Superior temporal gyrus (tissue), 1 donor: ENCODE measurements at regions not wholly inside any gene's neighbourhood (a gene's known extent, or its start where the extent isn't known, plus 50 kb on each side); places are given as distances from the start of the nearest gene placed in this dataset.

Source experiments
- DNase-seq: peaks from one replicate; pipeline ENCODE4 v3.0.0-alpha.2; 2016; ENCODE audit errors: extremely low spot score

DNA sequence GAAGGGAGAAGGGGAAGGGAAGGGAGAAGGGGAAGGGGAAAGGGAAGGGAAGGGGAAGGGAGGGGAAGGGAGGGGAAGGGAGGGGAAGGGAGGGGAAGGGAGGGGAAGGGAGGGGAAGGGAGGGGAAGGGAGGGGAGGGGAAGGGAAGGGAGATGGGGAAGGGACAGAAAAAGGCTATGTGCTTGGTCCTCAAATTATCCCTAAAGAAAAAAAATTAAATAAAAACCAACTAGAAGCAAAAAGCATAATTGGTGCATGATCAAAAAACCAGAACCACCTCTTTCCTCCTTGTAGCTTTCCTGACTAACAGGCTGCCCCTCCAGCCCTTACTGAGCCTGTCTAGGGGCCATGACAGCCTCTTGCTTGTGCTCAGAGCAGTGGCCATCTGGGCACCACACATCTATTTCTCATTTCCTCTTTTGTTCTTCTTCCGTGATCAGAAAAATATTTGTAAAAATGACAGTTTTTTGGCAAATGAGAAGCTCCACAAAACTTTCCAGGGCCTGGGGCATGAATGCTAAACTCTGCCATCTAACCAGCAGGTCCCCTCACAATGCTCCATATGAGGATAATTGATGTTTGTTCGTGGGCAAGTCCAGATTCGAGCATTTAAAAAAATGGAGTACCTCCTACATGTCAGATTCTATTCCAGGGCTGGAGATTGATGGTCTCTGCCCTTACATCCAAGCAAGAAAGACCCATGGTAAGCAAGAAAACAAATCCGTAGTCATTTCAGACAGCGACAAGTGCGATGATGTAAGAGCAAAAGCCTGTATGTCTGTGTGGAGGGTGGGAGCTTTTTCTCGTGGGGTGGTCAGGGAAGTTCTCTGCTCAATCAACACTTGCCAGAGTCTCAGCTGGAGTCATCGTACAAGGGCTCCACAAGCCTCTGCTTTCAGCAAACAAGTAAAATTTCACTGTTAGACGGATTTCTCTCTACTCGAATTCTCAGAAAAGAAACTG, 320.9 kb downstream of the WDR11 start:
- no peak for DNase-seq

- DNase-seq = no peak
These were observed 327.8 kb downstream of the WDR11 start for GRCh38 chr10:121179006-121179405.

DNA sequence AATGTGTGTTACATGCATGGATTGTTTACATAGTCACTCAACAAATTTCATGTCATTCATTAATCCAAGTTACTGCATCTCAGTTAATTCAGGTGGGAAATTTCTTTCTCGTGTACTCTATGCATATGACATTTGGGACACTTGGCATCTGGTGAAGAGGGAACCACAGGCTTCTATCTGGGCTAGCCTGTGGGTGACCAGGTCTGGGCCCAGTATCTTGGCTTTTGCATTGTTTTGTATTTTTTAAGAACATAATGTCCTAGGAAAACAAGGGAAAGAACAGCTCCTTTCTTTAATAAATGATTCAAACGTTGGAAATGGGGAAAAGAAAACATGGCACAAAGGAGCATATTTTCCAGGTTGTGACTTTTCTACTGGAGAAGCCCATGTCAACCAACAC, 331.1 kb downstream of the WDR11 start:
- no peak for DNase-seq

DNA sequence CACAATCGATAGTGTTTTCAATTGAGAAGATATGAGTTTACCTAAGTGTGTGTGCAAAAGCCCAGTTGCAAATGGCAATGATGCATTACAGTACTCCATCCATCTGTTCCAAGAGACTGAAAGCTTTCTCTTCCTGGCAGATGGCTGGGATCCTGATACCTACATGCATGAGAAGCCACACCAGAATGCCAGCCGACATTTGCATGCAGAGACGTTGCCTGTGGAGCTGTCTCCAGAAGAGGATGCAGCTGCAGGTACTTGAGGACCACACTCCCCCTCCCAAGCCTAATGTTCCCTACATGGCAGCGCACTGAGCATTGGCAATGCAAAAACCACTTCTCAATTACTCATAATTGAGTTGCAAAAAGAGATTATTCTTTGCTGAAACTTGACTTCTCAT, 332.1 kb downstream of the WDR11 start:
- DNase-seq = no peak

- DNase-seq = no peak
These were observed 332.5 kb downstream of the WDR11 start for GRCh38 chr10:121183707-121184106.

DNA sequence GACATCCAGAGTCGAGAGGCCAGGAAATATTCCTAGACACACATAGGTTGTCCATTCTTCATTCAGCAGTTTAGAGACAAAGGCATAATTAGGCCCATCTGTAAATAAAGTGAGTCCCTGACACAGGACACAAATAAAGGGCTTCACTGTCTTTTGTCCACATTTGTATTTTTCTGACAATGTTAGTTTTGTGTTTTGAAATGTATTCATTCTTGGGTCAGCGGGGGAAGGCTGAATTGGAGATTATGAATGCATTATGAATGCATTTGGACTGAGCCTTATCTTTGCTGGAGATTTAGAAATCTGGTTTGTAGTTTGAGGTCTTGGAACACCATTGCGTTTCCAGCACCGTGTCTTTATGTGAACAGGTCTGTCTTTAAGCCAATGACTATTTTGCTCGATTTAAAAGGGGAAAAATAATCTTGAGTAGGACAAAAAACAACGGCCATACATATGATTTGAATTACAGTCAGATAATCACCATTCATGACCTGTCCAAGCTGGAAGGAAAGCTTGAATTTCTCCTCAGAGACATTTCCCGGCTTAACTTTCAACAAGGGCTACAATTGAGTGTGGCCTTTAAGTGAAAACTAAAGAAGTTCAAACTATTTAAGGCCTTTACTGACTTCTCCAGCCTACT, 334.8 kb downstream of the WDR11 start:
- DNase-seq = peak; percentile 89

DNA sequence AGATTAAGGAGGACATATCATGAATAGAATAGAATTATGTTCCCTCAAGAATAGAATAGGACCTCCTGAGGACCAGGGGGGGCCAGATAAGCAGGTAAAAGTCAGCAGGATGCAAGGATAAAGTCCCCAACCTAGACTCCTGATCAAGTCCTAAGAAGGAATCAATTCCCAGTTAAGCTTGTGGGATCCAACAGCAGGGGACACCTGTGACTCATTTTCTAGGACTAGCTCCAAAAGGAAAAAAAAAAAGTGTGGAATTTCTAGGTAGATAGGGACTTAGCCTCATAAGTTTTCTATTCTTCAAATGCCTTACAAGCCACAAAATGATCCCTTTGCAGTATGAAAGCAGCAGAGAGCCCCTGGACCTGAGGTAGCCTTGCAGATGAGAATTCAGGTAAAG, 336.2 kb downstream of the WDR11 start:
- peak; percentile 35 for DNase-seq

DNA sequence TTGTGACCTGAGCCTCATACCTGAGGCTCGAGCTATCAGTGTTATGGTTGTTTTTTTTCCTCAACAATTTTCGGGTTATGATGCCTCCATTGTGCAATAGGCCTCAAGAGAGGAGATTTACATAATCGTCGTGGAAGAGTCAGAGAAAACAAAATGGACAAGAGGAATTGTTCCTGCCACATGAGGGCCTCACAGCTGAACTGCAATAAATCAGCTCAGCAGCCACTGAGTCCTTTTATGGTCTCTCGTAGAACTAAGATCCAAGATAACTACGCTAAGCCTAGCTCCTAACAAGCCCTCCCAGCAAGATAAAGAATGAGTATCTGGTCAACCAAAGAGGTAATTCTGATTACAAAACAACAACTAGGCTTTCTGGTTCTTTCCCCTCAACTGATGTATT, 336.8 kb downstream of the WDR11 start:
- peak; percentile 83 for DNase-seq

- DNase-seq = no peak
These were observed 337.9 kb downstream of the WDR11 start for GRCh38 chr10:121189066-121189465.

DNA sequence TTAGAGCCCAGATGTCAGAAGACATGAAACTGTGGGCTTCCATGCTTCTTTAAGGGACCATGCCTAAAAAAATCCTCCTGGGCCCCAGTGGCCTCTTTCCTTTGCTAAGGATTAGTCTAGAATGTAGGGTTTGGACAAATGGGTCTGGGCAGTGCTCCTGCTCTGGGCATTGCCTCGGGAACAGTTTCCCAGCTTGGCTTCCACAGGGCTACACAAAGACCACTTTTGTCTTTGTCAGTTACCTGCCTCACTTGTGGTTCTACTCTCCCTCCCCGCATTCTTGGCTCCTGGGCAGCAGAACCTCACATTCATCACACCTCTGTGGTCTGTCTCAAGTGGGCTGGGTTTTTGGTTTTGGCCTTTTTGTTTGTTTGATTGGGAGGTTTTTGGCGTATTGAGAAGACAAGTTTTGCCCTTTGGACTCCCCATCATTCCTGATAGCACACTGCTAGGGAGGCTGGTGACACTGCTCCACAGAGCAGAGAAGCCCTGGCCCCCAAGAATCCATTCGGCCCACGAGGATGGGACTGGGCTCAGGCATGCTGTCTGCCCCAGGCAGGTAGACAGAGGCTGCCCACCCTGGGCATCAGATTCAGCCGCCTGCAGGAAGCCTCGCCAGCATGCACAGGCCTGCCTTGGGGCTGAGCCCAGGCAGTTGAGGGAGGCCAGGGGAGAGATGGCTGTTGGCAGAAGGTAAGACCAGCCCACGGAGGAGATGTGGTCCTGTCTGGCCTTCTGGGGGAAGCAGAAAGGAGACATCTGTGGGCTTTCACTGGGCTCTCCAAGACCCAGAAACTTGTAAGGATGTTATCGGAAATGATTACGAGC, 343.7 kb downstream of the WDR11 start:
- no peak for DNase-seq

DNA sequence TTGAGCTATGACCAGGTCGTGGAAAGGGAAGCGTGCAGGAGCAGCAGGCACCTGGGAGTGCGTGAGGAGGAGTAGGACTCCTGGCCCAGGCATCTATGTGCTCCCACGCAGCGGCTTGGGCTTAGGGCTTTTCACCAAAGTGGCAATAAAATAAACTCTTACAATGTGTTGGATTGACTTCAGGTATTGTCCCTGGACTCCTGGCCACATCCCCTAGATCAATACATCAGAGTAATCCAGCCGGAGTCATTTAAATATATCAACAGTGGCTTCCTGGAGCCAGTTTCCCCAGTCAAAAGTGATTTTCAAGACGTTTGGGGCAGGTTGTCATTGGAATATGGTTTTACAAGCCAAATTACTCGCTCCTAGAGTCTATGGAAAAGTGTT, 344.4 kb downstream of the WDR11 start:
- no peak for DNase-seq

GRCh38 chr10:121199081-121199480, 347.9 kb downstream of the WDR11 start:
- no peak for DNase-seq

GRCh38 chr10:121205625-121206024, 354.5 kb downstream of the WDR11 start:
- DNase-seq = no peak

GRCh38 chr10:121211446-121211845, 360.3 kb downstream of the WDR11 start:
- DNase-seq = no peak

- no peak for DNase-seq
These were observed 362.3 kb downstream of the WDR11 start for GRCh38 chr10:121213437-121213836.

DNA sequence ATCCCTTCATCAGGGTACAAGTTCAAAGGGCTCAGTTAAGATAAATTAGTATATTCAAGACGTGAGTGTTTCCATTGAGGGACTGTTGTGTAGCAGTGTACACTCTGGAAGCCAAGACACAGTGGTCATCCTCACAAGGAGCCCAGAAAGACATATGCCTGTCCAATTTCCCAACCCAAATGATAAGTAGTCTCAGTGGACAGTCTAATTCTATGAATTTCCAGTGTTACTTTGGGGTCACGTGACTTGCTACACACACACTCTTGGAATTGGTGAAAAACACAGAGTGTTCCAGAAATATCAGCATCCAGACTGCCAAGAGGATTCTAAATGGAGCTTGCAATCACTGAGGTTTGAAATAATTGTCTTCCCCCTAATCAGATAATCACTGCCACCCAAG, 365.1 kb downstream of the WDR11 start:
- peak; percentile 77 for DNase-seq

DNA sequence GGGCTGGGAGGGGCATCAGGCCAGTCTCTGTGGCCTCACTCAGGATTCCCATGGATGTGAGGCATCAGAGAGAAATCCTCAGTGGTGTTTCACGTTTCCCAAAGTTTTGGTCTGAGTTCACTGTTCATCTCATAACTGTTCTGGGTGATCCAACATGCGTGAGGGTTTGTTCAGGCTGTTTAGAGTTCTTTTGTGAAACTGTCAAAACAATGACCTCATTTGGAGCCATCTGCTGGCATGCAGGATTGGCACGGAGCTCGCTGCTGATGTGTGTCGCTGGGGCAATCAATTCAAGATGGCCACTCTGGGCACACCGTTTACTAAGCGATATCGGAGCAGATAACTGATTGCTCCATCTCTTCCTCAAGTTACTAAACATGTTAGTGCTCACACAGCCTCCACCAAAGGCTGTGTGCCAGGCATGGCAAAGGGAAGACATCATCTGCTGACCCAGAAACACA, 365.6 kb downstream of the WDR11 start:
- DNase-seq = peak; percentile 95

DNA sequence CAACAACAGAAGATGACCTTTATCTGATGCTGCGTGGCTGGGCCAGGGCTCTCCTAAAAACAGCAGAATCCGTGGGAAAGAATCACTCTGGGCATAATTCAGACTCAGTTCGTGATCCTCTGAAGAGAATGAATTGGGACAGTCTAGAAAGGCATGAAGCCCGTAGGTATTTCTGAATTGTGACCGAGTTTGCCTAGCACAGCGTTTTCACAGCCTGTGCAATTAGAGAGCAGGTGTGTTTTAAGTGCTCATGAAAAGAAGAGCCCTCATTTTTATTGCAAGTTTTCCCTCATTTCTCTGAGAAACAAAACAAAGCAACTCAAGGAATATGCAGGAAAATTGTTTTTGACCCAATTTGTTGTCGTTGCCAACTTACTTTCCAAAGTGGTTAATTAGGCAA, 366.2 kb downstream of the WDR11 start:
- DNase-seq = peak; percentile 65

GRCh38 chr10:121221072-121221471, 369.9 kb downstream of the WDR11 start:
- peak; percentile 53 for DNase-seq

DNA sequence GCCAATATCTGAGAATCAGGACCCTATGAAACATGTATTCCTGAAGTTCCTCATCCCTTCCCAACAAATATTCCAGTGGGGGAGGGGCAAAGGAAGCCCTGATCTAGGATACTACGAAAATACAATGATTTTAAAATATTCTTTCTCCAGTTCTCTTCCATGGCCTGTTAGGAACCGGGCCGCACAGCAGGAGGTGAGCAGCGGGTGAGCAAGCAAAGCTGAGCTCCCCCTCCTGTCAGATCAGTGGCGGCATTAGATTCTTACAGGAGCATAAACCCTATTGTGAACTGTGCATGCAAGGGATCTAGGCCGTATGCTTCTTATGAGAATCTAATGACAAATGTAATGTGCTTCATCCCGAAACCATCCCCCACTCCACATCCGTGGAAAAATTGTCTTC, 370.8 kb downstream of the WDR11 start:
- DNase-seq = no peak

- DNase-seq = no peak
These were observed 371.7 kb downstream of the WDR11 start for GRCh38 chr10:121222842-121223241.

- no peak for DNase-seq
These were observed 367.2 kb downstream of the FGFR2 start for GRCh38 chr10:121231079-121231478.
